Kidney tubule cell (primary cell): ENCODE measurements at regions not wholly inside any gene's neighbourhood (a gene's known extent, or its start where the extent isn't known, plus 50 kb on each side); places are given as distances from the start of the nearest gene placed in this dataset.

Experiments used
- DNase-seq: peaks from one replicate; pipeline ENCODE4 v3.0.0-alpha.2; 2018; ENCODE audit warnings: low spot score

- DNase-seq: no peak
These were observed 124.5 kb upstream of the CSF3R start for GRCh38 chr1:36607263-36607651.

GRCh38 chr1:36606641-36607262 is 124.0 kb upstream of the CSF3R start:
- DNase-seq: no peak

GRCh38 chr1:36605942-36606640 is 123.4 kb upstream of the CSF3R start:
- no peak for DNase-seq

GRCh38 chr1:36603461-36603860 is 120.7 kb upstream of the CSF3R start:
- DNase-seq: no peak

- DNase-seq: no peak
These were observed 119.5 kb upstream of the CSF3R start for GRCh38 chr1:36602184-36602583.

DNA sequence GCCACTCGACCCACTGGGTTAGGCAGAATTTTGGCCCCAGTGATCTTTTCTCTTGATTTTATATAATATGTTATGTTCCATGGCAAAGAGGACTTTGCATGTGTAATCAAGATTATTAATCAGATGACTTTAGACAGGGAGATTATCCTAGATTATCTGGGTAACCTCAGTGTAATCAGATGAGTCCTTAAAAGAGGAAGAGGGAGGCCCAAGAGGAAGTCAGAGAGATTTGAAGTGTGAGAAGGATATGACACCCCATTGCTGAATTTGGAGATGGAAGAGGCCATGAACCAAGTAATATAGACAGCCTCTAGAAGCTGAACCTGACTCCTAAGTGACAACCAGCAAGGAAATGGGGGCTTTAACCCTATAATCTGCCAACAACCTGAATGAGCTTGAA is 117.1 kb upstream of the CSF3R start:
- no peak for DNase-seq

- DNase-seq: no peak
These were observed 114.8 kb upstream of the CSF3R start for GRCh38 chr1:36597514-36597913.

- DNase-seq: no peak
These were observed 113.2 kb upstream of the CSF3R start for GRCh38 chr1:36595921-36596320.

DNA sequence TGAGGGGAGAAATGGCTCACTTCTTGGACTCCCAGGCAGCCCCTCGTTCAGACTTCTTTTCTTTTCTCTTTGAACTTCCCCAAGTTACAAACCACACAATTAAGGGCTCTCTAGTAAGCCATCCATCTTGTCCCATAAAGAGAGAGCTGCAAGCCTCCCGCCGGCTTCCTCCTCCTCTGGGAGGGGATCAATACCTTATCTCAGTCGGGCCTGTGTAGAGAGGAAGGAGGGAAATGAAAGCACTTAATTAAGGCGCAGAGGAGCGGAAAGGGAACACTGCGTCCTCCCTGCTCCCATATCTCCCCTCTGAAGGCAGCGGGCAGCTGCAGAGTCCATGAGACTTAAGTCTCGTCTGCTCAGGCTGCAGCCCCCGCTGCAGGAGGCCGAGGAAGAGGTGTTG is 112.6 kb upstream of the CSF3R start:
- DNase-seq: no peak

- DNase-seq: no peak
These were observed 111.3 kb upstream of the CSF3R start for GRCh38 chr1:36594023-36594422.

GRCh38 chr1:36591278-36591677 is 108.6 kb upstream of the CSF3R start:
- DNase-seq: no peak

- no peak for DNase-seq
These were observed 108.1 kb upstream of the CSF3R start for GRCh38 chr1:36590771-36591170.

DNA sequence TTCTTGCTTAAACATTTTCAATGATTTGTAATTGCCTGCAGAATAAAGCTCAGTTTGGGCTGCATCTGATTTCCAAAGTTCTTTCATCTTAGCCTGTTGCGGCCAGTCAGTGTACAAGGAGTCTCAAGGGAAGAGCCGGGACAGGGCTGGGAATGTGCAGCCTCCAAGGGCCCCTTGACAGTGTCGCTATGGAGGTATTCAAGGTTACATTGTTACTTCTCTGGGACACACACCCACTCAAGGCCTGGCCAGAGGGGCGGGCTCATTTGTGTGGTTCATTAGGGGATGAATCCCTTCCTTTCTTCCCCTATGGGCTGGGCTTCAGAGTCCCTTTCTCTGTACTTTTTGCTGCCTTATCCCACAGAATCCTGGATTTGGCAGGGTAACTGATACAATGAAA is 107.6 kb upstream of the CSF3R start:
- no peak for DNase-seq

DNA sequence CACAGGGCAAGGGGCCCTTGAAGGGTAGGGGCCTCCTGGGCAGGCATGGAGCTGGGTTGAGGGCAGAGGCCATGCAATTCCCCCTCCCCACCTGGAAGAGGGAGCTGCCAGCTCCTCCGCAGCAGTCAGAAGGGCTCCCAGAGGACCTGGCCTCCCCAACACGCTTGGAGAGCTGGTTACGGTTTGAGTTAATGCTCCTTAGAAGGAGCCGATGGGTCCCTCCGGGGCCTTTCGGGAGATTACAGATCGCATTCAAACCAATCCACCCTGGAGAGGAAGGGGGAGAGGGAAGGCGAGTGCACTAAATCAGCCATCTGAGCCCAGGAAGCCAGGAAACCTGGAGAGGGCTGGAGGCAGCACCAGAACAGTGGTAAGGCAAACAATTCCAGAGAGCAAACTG is 106.3 kb upstream of the CSF3R start:
- DNase-seq: no peak

- DNase-seq: no peak
These were observed 103.1 kb upstream of the CSF3R start for GRCh38 chr1:36585569-36586548.

- no peak for DNase-seq
These were observed 102.3 kb upstream of the CSF3R start for GRCh38 chr1:36584874-36585453.

- no peak for DNase-seq
These were observed 101.5 kb upstream of the CSF3R start for GRCh38 chr1:36583980-36584782.

GRCh38 chr1:36583080-36583479 is 100.4 kb upstream of the CSF3R start:
- no peak for DNase-seq

GRCh38 chr1:36582066-36582755 is 99.5 kb upstream of the CSF3R start:
- DNase-seq: no peak

DNA sequence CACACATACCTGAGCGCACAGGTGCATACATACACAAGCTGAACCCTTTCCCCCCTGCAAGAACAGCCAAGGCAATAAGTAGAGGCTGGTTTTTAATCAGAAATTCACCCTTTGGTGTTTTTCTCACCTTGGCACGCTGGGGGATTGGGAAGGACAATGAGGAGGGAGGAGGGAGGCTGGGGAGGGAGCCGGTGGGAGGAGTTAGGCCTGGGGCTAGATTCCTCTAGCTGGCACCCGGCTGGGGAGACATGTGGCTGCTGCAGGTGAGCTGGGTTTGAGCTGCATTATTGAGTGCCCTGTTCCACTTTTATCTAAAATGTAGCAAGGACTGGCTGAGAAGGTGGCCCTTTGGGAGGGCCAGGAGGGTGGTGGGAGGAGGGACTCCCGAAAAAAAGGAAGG is 97.8 kb upstream of the CSF3R start:
- no peak for DNase-seq

- no peak for DNase-seq
These were observed 96.3 kb upstream of the CSF3R start for GRCh38 chr1:36579039-36579438.
